ENCODE measurements at regions not wholly inside any gene's neighbourhood (a gene's known extent, or its start where the extent isn't known, plus 50 kb on each side); places are given as distances from the start of the nearest gene placed in this dataset.
"Not testable (repeated sequence)": the region's sequence is repeated elsewhere in the genome, so short reads cannot be mapped to it uniquely, and the experiment has no call there.

- H3K9me3 ChIP-seq, result no peaks in the 10 kb centered on the region
- WGBS, result 69% methylated on average over 5 of the region's 5 CpGs
- no peak overlapping the region for H3K27ac ChIP-seq
- H3K36me3 ChIP-seq, result no peaks in the 10 kb centered on the region
- no peaks in the 10 kb centered on the region for H3K4me1 ChIP-seq
- no peaks in the 10 kb centered on the region for H3K27me3 ChIP-seq
- TF ChIP-seq POLR2AphosphoS5 (IDR thresholded peaks at IDR 0.05) (no peak), POLR2A (IDR thresholded peaks at IDR 0.05) (no peak), CTCF (IDR thresholded peaks at IDR 0.05) (no peak), EP300 (IDR thresholded peaks at IDR 0.05) (no peak)
- no peak overlapping the region for H3K4me3 ChIP-seq
- no peak for DNase-seq (ENCODE audit: low spot score in 2 of 2)
These were observed 139.3 kb upstream of the KLF6 start for GRCh38 chr10:3924344-3924743.

- 59% methylated on average over 4 of the region's 4 CpGs for WGBS
- Histone ChIP-seq H3K27ac (no peak overlapping the region), H3K4me1 (no peaks in the 10 kb centered on the region), H3K27me3 (no peaks in the 10 kb centered on the region), H3K9me3 (no peaks in the 10 kb centered on the region), H3K4me3 (no peak overlapping the region), H3K36me3 (no peaks in the 10 kb centered on the region)
- TF ChIP-seq EP300 (IDR thresholded peaks at IDR 0.05), result no peak
- no peak for TF ChIP-seq POLR2AphosphoS5 (IDR thresholded peaks at IDR 0.05)
- no peak for TF ChIP-seq CTCF (IDR thresholded peaks at IDR 0.05)
- no peak for TF ChIP-seq POLR2A (IDR thresholded peaks at IDR 0.05)
- no peak for DNase-seq (ENCODE audit: low spot score in 2 of 2)
These were observed 138.0 kb upstream of the KLF6 start for GRCh38 chr10:3923033-3923432.

GRCh38 chr10:3919709-3920308, 134.8 kb upstream of the KLF6 start:
- no peak for TF ChIP-seq POLR2AphosphoS5 (IDR thresholded peaks at IDR 0.05)
- no peak for TF ChIP-seq CTCF (IDR thresholded peaks at IDR 0.05)
- TF ChIP-seq EP300 (IDR thresholded peaks at IDR 0.05), result no peak
- TF ChIP-seq POLR2A (IDR thresholded peaks at IDR 0.05), result no peak
- WGBS, result 57% methylated on average over 3 of the region's 3 CpGs
- Histone ChIP-seq H3K27ac (no peak overlapping the region), H3K36me3 (no peaks in the 10 kb centered on the region), H3K9me3 (no peaks in the 10 kb centered on the region), H3K27me3 (no peaks in the 10 kb centered on the region), H3K4me3 (no peak overlapping the region), H3K4me1 (no peaks in the 10 kb centered on the region)
- no peak for DNase-seq (ENCODE audit: low spot score in 2 of 2)

GRCh38 chr10:3917392-3917791, 132.4 kb upstream of the KLF6 start:
- not testable (repeated sequence) for H3K4me3 ChIP-seq; H3K27ac ChIP-seq; H3K36me3 ChIP-seq; DNase-seq (ENCODE audit: low spot score in 2 of 2); H3K4me1 ChIP-seq; H3K9me3 ChIP-seq; H3K27me3 ChIP-seq
- 81% methylated on average over 6 of the region's 6 CpGs for WGBS

GRCh38 chr10:3914733-3915132, 129.7 kb upstream of the KLF6 start:
- 32% methylated on average over 4 of the region's 5 CpGs for WGBS
- Histone ChIP-seq H3K4me1 (peaks cover 8% of the 10 kb centered on the region), H3K27ac (no peak overlapping the region), H3K36me3 (no peaks in the 10 kb centered on the region), H3K4me3 (no peak overlapping the region), H3K9me3 (no peaks in the 10 kb centered on the region), H3K27me3 (no peaks in the 10 kb centered on the region)
- TF ChIP-seq EP300 (IDR thresholded peaks at IDR 0.05) (no peak), CTCF (IDR thresholded peaks at IDR 0.05) (no peak), POLR2A (IDR thresholded peaks at IDR 0.05) (no peak), POLR2AphosphoS5 (IDR thresholded peaks at IDR 0.05) (no peak)
- DNase-seq (ENCODE audit: low spot score in 2 of 2), result no peak
